Left forelimb (tissue), 1 donor: ENCODE measurements at regions not wholly inside any gene's neighbourhood (a gene's known extent, or its start where the extent isn't known, plus 50 kb on each side); places are given as distances from the start of the nearest gene placed in this dataset.

Source experiments
- DNase-seq: peaks from one replicate; pipeline ENCODE4 v3.0.0-alpha.2; 2018; ENCODE audit warnings: low spot score

GRCh38 chr14:71467361-71467811 lies 464.8 kb upstream of the RGS6 start:
- no peak for DNase-seq

DNA sequence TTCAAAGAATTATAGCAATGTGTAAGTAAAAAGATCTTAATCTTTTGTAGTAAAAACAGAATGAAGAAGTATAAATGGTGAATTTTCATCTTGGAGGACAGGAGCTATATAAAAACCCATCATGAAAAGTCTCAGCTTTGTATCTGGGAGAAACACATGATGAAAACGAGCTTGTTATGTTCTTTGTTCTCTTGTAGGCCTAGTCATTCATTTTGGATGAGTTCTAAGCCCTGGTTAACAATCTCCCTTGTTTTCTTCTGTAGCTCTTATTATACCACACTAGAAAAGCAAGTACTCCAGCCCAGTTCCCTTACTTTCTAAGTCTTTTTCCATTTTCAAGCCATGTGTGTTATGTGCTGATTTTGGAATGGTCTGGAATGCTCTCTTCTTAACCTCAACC lies 463.5 kb upstream of the RGS6 start:
- no peak for DNase-seq

- DNase-seq = no peak
Observed at GRCh38 chr14:71469643-71470335, 462.4 kb upstream of the RGS6 start.

DNA sequence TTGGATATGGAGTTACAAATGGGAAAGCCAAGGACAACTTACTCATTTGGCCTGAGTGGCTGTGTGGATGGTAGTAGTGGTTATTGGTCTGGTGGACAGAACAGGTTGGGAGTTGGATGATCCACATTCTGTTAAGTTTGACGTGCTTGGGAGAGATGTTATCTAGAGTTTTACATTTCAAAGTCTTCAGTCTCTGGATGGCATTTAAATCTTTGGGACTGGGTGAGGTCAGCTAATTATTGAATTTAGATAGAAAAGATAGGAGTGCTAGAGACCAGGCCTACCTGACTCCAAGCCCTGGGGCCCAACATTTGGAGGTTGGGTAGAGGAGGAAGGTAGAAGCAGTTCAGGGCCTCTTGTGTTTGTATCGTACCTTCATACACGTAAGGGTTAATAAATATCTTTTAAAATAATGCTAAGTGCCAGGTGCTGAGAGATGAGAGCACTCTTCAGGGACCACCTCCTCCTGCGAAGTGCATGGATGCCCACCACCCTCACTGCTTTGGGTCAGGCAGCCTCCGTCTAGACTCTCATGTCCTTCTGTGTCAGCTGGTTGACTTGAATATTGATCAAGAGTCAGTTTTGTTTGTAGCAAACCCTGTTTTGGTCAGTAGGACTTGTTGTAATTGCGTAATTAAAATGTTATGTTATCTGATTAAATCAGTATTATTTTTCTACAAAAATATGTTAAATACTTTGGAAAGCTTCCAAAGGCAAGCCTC lies 460.4 kb upstream of the RGS6 start:
- no peak for DNase-seq

DNA sequence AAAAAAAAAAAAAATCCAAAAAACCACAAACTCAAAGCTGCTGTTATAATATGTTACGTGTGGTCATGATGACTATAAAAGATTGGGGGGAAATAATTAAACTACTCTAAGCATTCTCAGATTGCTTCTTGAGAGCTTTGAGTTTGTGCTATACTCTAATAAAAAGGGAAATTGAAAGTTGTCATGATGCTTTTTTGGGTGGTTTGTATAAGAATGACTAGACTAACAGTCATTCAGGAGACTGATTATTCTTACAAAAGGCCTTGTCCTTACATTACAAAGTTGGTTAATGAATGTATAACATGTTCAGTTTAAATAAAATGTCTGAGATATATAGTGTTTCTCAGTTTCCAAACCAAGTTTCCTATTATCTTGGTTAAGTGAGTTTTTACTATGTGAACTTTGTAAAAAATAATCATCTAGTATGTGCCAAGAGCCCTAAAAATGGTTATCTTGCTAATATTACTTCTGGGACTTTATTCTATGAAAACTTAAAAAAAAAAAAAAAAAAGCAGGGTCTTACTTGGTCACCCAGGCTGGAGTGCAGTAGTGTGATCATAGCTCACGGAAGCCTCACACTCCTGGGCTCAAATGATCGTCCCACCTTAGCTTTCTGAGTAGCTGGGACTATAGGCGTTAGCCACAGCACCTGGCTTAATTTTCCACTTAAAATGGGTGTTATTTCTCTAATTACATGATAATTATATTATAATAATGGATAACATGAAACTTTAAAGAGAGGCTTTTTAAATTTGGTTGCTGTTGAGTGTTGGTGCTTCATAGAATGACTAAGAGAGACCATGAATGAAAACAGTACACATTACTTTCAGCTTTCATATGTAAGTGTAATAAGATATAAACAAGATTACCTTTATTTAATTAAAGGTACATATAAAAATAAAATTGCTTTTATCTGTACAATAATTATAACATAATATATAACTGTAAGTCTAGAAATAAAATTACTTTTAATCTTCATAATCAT lies 459.6 kb upstream of the RGS6 start:
- no peak for DNase-seq

- DNase-seq = no peak
Observed at GRCh38 chr14:71473843-71474242, 458.4 kb upstream of the RGS6 start.

DNA sequence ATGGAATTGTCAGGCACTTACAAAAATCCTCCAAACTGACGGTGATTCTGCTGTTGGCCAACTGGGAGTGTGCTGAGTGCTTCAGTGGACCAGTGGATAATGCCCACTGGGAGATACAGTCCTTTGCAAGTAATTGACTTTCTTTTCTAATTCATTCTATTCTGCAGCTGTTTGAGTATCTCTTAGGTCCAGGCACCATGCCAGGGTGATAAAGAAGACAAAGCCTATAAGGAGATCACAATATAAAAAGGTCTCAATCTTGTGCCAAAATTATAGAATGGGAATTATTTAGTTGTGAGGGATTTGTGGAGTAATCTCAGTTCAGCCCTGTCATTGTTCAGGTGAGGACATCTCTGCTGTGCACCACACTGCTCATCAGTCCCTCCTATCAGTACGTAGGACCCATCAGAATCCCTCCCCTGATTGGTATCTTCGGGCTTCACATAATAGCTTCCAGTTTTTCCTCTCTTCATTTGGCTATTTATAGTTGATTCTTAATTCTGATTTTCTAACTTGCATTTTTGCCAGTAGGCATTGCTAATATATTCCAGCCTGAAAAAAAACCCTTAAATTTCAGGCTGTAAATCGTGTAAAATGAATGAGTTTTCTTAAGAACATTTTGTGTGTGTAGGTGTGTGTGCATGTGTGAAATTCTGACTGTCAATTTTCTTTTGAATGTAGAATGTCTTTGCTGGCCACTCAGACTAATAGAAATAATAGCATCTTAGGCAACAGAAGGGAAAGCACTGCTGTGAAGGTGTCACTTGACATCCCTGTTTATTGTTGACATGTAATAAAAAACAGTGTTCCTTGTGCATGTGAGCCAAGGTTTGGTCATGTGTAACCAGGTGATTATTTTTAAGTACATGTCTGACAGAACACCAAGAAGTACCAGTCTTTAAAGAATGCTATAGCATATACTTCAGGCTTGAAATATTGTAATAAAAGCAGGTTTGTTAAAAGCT lies 457.6 kb upstream of the RGS6 start:
- DNase-seq = no peak

- DNase-seq = no peak
Observed at GRCh38 chr14:71475916-71476315, 456.3 kb upstream of the RGS6 start.

GRCh38 chr14:71478542-71478941 lies 453.7 kb upstream of the RGS6 start:
- no peak for DNase-seq

DNA sequence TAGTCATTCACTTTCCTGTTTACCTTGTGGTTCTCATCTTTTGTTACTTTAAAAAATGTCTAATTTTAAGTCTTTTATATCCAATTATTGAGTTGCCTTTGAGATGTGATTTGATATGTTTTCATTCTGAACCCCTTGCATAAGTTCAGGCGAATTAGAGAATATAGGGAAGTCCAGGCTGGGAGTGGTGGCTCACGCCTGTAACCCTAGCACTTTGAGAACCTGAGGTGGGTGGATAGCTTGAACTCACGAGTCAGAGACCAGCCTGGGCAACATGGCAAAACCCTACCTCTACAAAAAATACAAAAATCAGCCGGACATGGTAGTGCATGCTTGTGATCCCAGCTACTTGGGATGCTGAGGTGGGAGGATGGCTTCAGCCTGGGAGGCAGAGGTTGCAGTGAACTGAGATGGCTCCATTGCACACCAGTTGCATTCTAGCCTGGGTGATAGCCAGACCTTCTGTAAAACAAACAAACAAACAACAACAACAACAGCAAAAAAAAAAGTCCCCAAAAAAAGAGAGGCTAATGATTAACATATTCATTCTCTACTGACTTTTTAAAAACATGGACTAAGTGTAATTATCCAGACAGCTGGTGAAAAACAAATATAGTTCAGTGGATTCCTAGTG lies 451.1 kb upstream of the RGS6 start:
- DNase-seq = no peak

DNA sequence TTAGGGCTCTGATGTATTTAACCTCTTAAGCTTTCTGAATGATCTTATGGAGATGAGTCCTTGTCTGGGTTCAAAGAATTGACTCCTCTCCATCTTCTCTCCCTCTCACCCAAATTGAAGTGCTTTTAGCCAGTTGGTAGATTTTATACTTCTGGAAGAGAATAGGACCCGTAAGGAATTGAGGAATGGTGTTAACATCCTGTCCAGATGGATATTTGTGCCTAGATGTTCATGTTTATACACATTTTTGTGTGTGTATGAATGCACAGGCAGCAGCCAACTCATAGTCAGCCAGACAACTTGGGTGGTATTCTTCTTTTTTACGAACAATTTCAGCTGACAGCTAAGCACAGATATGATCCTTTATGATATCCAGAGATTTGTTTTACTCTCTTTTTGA lies 449.6 kb upstream of the RGS6 start:
- DNase-seq = no peak

DNA sequence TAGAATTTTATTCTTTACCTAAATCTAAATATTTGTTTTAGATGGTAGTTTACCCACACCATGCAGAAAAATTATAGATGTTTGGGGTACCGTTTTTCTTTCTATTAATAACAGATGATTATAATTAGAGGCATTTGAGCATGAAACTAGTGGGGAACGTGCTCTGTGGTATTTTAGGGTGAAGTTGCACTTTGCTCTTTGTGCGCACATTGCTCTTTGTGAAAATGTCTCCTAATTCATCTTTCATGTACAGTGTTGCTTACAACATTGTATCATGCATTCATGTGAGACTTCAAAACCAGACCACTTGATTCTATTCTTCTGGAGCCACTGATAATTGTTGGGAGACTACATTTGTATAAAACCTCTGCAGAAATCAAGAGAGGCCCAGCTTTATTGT lies 449.1 kb upstream of the RGS6 start:
- no peak for DNase-seq

- no peak for DNase-seq
Observed at GRCh38 chr14:71485833-71486232, 446.4 kb upstream of the RGS6 start.

DNA sequence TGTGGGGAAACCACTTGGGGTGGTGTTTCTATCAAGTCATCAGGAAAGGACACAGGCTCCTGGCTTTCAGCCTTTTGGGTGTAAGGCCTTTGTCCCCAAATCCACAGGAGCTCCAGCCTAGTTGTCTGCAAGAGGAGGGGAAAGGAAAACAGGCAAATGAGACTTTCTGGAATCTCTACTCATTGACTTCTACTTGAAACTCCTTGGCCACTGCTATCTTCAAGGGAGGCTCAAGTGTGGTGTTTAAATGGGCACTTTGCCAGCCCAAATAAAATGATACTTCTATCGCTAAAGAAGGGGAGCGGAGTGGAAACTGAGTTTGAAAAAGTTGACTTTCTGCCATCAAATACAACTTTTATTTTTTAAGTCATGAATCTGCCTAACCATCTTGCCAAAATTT lies 445.9 kb upstream of the RGS6 start:
- no peak for DNase-seq

- no peak for DNase-seq
Observed at GRCh38 chr14:71487449-71487848, 444.8 kb upstream of the RGS6 start.

DNA sequence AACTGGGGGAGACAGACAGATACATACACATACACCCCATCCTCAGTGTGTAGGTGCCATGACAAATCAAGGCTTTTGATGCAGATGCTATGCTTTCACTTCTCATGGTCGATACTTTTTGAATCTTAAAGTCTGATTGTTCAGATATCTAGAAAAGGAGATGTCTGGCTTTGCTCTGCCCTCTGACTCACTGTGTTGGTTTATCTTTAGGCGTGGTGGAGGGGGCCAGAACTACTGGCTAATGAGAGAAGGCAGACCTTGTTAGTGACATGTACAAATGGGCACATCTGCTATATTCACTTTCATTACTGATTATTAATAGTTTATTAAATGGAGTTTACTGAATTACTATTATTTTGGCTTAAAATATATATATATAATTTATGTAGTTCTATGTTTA lies 444.3 kb upstream of the RGS6 start:
- no peak for DNase-seq

GRCh38 chr14:71488703-71489191 lies 443.5 kb upstream of the RGS6 start:
- DNase-seq = no peak

- no peak for DNase-seq
Observed at GRCh38 chr14:71489742-71490141, 442.5 kb upstream of the RGS6 start.

DNA sequence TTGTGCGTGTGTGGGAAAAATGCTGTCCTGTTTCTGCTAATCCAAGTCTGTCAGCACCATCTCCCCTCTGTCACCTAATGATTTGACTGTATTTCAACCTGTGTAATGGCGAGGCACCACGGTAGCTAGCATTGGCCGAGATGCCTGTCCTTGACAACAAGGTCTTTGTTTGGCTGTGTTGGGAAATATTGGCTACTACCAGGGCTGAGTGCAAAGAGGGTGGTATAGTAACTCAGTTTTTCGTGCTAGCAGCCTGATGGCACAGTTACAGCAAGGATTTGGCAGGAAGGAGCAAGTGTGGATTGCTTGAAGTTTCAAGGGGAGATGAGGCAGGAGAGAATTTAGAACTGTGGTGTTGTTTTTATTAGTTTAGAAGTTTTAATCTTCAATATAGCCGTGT lies 440.3 kb upstream of the RGS6 start:
- DNase-seq = no peak

GRCh38 chr14:71492346-71492745 lies 439.9 kb upstream of the RGS6 start:
- DNase-seq = no peak

DNA sequence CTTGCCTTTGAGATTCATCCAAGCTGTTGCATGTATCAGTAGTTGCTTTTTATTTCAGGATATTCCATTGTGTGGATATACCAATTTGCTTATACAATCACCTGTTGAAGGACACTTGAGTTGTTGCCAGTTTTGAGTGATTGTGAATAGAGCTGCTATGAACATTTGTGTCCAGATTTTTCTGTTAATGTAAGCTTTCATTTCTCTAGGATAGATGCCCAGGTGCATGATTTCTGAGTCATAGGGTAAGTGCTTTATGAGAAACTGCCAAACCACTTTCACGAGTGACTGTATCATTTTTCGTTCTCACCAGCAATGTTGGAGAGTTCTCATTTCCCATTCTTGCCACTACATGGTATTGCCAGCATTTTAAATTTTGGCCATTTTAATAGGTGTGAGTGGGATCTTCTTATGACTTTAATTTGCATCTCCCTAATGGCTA lies 434.6 kb upstream of the RGS6 start:
- DNase-seq = no peak
